ENCODE measurements at regions not wholly inside any gene's neighbourhood (a gene's known extent, or its start where the extent isn't known, plus 50 kb on each side); places are given as distances from the start of the nearest gene placed in this dataset.

DNA sequence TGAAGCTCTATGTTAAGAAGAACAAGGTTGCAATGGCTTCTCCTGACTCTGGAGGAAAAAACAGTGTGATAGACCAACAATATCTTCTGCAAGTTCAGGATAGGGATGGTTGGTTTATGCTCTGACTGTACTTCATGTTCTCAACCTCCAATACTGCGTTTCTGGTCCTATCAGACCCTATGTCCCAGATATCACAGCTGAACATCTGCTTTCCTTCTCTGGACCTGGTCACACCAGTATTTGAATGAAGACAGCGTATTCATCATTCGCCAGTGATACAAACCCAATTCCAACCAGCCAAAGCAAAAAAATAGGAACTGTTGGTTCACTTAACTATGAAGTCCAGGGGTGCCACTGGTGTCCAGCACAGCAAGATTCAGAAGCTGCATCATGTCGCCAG is 124.5 kb upstream of the KLF3 start:
- no peak for DNase-seq
- peaks cover 1 to 5% (median 2%) of the 10 kb centered on the region in 3 donors for H3K27me3 Mint-ChIP-seq (ENCODE audit: low read depth in 3 of 3)
- no peak overlapping the region for H3K27ac Mint-ChIP-seq
- no peaks in the 10 kb centered on the region for H3K9me3 Mint-ChIP-seq
- peaks cover 0 to 4% (median 0%) of the 10 kb centered on the region in 3 donors for H3K36me3 Mint-ChIP-seq
- H3K4me1 Mint-ChIP-seq = peaks cover 0 to 2% of the 10 kb centered on the region in 2 donors
- no peak overlapping the region for H3K4me3 Mint-ChIP-seq

DNA sequence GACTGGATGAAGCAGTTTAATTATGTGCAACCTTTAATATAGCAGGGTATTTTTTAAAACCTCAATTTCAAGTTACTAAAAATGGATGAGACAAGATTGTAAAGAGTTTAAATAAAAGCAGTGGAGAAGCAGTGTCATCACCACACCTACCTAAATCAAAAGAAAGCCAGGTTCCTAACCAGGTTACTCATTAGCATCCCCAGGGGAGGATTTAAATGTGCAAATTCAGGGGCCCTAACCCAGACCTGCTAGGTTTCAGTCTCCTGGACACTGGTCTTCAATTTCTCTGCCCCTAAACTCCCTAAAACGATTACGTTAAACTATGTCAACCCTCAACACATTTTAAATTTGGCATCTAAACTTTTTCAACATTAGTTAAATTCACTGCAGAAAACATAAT is 116.9 kb upstream of the KLF3 start:
- DNase-seq = no peak
- H3K9me3 Mint-ChIP-seq = no peaks in the 10 kb centered on the region
- peaks cover 0 to 1% (median 0%) of the 10 kb centered on the region in 3 donors for H3K27me3 Mint-ChIP-seq (ENCODE audit: low read depth in 3 of 3)
- H3K4me3 Mint-ChIP-seq = no peak overlapping the region
- H3K27ac Mint-ChIP-seq = no peak overlapping the region
- peaks cover 0 to 4% (median 0%) of the 10 kb centered on the region in 3 donors for H3K36me3 Mint-ChIP-seq
- peaks cover 0 to 2% of the 10 kb centered on the region in 2 donors for H3K4me1 Mint-ChIP-seq

DNA sequence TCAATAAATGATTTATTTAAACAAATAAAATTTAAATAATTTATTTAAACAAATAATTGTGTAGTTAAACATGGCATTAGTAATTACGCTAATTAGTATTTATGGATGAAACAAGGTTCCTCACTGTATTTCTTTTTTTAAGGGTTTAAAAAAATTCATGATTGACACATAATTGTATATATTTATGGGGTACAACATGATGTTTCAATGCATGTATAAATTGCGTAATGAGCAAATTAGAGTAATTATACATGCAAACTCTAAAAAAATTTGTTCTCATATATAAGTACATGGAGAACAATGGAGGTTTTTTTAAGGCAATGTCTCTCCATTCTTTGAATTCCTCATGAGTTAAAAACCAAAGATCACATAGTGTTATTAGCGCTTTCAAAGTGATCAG is 115.7 kb upstream of the KLF3 start:
- Mint-ChIP-seq H3K4me1 (peaks cover 0 to 2% of the 10 kb centered on the region in 2 donors), H3K27me3 (ENCODE audit: low read depth in 3 of 3) (no peaks in the 10 kb centered on the region), H3K4me3 (no peak overlapping the region), H3K9me3 (no peaks in the 10 kb centered on the region), H3K27ac (no peak overlapping the region), H3K36me3 (peaks cover 0 to 4% (median 0%) of the 10 kb centered on the region in 3 donors)
- DNase-seq = no peak

DNA sequence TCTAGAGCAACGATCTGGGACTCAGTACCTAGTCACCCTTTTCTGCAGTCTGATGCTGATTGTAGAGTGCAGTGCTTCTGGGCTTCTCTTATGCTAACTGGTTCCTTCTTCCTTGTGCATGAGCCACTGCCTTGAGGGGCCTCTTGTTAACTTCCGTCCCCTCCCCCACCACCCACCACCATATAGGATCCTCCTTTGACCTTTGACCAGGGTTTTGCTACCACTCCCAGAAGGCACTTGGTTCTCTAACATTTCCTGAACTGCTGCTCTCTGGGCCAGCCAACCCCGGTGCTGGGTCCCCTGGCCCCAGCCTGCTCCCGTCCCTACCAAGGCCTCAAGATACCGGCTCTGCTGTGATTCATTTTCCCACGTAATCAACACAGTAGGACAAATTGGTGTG is 104.6 kb upstream of the KLF3 start:
- Mint-ChIP-seq H3K27me3 (ENCODE audit: low read depth in 3 of 3) (peaks cover 0 to 2% (median 2%) of the 10 kb centered on the region in 3 donors), H3K9me3 (peaks cover 0 to 6% (median 0%) of the 10 kb centered on the region in 6 donors), H3K4me3 (no peak overlapping the region), H3K27ac (no peak overlapping the region), H3K36me3 (peaks cover 0 to 11% (median 5%) of the 10 kb centered on the region in 3 donors), H3K4me1 (no peaks in the 10 kb centered on the region)
- no peak for DNase-seq

DNA sequence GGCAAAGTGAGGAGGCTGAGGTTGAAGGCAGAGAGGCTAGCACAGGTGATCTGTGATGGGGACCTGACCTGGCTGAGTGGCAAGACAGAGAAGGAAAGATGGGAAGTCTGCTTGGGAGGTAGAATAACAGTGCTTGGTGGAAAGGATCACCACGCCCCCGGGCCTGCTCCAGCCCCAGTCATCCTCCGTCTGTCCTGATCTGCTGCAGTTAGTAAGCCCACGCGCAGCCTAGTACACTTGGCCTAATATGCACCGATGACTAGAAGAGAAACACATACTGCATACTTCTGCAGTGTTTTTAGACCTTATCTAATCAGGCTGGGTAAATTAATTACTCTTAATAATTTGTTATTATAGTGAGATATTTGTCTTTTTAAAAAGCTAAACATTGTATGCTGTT is 103.7 kb upstream of the KLF3 start:
- Mint-ChIP-seq H3K9me3 (peaks cover 0 to 6% (median 0%) of the 10 kb centered on the region in 6 donors), H3K27ac (no peak overlapping the region), H3K4me3 (no peak overlapping the region), H3K4me1 (no peaks in the 10 kb centered on the region), H3K36me3 (peaks cover 0 to 7% (median 5%) of the 10 kb centered on the region in 3 donors), H3K27me3 (ENCODE audit: low read depth in 3 of 3) (peaks cover 0 to 2% (median under 1%) of the 10 kb centered on the region in 3 donors)
- DNase-seq = no peak

DNA sequence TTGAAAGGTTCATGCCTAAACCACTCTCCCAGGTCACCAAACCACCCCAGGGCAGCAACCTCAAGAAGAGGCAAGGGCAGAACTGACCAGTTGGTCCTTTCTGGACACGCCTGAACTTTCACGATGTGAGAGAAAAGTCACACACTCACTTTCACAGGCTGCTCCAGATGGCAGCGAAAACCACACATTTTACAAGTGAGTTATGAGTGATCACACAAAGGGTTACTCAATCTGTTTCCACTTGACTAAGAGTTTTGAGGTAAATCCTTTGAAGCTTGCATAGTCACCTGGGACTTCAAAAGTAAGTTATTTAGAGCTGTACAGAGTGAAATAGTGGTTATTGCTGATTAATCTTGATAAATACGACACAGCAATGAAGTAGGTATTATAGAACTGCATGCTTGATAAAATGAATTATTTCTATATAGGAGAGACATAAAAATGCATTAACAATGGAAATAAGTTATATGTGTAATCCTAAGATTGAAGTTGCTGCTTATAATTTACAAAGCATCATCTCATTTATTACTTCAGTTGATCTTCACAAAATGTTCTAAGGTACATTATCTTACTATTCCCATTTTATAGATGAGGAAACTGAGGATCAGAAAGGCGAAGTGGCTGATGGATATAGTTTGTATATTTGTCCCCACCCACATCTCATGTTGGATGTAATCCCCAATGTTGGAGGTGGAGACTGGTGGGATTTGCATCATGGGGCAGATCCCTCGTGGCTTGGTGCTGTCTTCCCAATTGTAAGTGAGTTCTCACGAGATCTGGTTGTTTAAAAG is 103.0 kb upstream of the KLF3 start:
- Mint-ChIP-seq H3K4me1 (no peaks in the 10 kb centered on the region), H3K27ac (no peak overlapping the region), H3K9me3 (peaks cover 0 to 2% (median 0%) of the 10 kb centered on the region in 6 donors), H3K36me3 (peaks cover 0 to 5% (median 2%) of the 10 kb centered on the region in 3 donors), H3K27me3 (ENCODE audit: low read depth in 3 of 3) (no peaks in the 10 kb centered on the region), H3K4me3 (no peak overlapping the region)
- no peak for DNase-seq

DNA sequence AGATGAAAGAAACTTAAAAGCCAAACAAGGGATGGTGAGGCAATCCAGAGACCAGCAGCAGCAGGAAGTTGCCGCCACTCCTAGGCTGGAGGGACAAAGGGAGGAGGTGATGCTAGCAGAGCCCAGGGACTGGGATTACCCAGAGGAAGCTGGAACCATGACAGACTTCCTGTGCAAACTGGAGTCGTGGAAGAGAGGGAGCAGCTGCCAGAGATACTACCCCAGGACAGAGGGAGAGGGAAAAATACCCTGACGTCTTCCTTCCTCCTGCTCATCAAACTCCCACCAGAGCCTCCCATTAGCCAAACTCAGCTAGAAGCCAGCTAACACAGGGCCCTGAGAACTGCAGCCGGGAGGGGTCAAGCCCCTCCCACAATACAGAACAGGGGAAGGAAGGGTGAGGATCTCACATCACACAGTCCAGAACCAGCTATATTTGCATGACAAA is 101.2 kb upstream of the KLF3 start:
- Mint-ChIP-seq H3K9me3 (no peaks in the 10 kb centered on the region), H3K4me1 (no peaks in the 10 kb centered on the region), H3K27me3 (ENCODE audit: low read depth in 3 of 3) (no peaks in the 10 kb centered on the region), H3K4me3 (no peak overlapping the region), H3K27ac (peak overlapping the region in 1 of 6 donors; percentile 4), H3K36me3 (no peaks in the 10 kb centered on the region)
- DNase-seq = no peak

DNA sequence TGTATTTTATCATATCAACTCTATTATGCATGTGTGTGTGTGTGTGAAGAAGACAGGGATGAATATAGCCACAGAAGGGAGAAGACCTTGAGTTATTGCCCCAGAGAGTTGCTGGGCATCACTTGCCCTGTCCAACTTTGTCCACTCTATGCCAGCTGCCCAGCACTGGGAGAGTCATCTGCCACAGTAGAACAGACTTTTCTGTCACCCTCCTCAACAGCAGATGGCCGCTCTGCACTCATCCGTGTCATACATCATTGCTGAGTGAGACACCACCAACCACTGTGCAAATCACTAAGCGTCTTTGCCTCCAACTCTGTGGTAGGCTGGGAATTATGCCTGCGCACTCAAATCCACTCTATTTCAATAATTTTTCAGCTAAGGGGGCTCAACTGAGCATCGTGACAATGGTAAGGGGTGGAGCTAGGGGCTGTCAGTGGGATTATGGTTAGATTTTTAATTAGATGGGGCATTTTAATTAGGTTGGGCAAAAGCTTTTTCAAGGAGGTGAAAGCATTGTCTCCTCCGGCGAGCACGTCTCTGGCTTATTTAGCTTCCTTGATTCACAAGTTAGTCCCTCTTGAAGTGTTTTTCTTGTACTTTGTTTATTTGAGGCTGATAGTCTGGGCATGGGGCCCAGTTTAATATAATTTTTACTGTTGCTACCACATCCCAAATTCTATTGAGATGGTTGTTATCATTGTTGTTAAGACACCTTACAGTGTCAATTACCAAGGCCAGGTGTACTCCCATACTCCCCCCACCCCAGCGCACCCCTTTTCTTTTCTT is 100.1 kb upstream of the KLF3 start:
- no peaks in the 10 kb centered on the region for H3K4me1 Mint-ChIP-seq
- no peak overlapping the region for H3K4me3 Mint-ChIP-seq
- no peak for DNase-seq
- no peaks in the 10 kb centered on the region for H3K9me3 Mint-ChIP-seq
- H3K27me3 Mint-ChIP-seq (ENCODE audit: low read depth in 3 of 3) = no peaks in the 10 kb centered on the region
- no peaks in the 10 kb centered on the region for H3K36me3 Mint-ChIP-seq
- peak overlapping the region in 1 of 6 donors; percentile 1 for H3K27ac Mint-ChIP-seq

DNA sequence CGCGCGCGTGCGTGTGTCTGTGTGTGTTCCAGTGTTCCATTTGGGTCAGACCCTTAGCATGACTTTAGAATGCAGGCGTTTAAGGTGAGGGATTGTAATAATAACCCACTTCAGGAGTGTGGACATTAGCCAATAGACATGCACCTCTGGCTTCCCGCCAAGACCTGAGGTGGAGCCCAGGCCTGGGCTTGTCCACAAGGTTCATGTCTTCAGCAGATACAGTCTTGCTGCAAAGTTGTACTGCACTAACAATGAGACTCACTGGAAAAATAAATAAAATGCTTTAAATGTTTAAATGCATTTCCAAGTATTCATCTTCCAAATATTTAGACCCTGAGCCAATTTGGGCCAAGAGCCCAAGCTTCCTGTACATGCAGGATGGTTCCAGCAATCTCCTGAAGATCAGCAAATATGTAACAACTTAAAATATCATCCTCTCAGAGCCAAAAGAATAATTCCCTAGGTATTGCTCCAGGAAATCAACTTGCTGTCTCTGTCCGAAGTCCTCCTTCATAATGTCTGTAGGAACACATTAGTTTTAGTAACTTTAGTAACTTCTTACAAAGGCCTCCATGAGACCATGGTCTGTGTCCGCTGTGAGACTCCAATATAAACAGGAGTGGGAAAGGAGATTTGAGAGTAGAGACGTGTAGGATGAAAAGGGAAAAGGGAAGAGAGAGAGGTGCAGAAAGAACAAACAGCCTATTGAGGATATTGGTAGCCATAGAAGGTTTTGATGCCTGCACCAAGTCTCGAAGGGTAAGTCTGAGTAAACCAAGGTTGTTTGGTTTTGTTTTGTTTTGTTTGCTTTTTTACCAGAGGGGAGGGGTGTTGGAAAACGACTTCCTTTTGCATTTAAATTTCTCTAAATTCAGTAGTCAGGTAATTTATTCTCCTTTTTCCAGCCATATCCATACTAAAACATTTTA is 98.5 kb upstream of the KLF3 start:
- H3K36me3 Mint-ChIP-seq = no peaks in the 10 kb centered on the region
- H3K4me3 Mint-ChIP-seq = no peak overlapping the region
- no peaks in the 10 kb centered on the region for H3K27me3 Mint-ChIP-seq (ENCODE audit: low read depth in 3 of 3)
- no peak for DNase-seq
- no peaks in the 10 kb centered on the region for H3K9me3 Mint-ChIP-seq
- no peaks in the 10 kb centered on the region for H3K4me1 Mint-ChIP-seq
- H3K27ac Mint-ChIP-seq = peak overlapping the region in 1 of 6 donors; percentile 53

DNA sequence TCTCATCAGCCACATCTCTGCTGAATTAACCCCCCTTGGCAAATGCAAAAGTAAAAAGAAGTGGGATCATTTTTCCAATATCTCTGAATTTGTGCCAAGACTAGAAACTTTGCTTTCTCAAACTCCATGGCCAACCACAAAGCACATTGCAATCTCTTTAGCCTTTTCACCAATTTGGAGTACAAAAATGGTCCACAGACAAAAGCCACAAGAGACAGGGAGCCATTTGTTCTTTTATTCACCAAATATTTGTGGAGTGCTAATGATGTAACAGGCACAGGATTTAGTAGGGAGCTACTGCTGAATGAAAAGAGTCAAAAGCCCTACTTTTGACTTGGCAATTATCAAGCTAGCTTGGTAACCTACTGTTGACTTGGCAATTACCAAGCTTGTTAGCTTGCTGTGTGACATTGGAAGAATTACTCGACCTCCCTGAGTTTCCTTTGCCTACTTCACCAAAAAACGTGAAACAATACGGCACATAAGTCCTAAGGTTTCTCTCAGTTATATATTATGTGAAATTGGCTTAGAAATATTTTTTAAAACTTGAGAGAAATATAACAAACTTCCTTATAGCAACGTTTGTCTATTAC is 97.1 kb upstream of the KLF3 start:
- Mint-ChIP-seq H3K4me1 (no peaks in the 10 kb centered on the region), H3K4me3 (no peak overlapping the region), H3K27ac (peak overlapping the region in 1 of 6 donors; percentile 28), H3K36me3 (peaks cover 0 to 4% (median 0%) of the 10 kb centered on the region in 3 donors), H3K27me3 (ENCODE audit: low read depth in 3 of 3) (no peaks in the 10 kb centered on the region), H3K9me3 (no peaks in the 10 kb centered on the region)
- no peak for DNase-seq

DNA sequence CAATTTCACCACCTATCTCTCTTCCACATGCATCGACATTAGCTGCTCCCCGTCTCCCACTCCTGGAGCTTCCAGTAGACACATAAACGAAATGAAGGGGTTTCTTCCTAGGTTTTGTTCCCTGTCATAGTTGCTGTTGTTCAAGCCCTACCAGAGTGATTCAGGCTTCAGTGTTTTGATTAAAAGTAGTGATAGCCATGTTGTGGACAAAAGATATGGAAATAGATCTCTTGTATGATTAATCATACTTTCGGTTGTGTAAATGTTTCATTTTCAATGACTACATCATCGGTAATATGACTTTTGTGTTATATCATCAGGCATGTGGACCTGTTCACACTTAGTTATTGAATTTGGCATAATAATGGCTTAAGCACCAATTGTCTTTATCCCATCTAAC is 96.5 kb upstream of the KLF3 start:
- DNase-seq = no peak
- Mint-ChIP-seq H3K4me3 (no peak overlapping the region), H3K27me3 (ENCODE audit: low read depth in 3 of 3) (no peaks in the 10 kb centered on the region), H3K9me3 (no peaks in the 10 kb centered on the region), H3K27ac (no peak overlapping the region), H3K4me1 (no peaks in the 10 kb centered on the region), H3K36me3 (peaks cover 0 to 4% (median 0%) of the 10 kb centered on the region in 3 donors)

DNA sequence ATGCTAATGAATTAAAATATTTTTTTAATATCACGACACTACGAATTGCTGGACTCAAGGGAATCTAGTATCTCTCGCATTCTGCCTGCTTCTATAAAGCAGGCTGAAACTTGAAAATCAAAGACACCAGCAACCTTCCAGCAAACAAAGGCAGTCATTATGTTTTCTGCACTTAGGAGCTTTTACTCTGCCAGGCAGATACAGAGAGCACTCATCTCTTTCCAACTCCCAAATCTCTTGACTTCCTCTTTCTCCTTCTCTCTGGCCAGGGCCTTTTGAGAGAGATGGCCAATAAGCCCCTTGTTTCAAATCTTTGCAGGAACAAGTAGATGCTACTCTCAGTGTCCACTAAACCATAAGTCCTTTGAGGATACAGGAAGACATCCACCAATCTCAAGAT is 95.2 kb upstream of the KLF3 start:
- Mint-ChIP-seq H3K36me3 (peaks cover 0 to 4% (median 0%) of the 10 kb centered on the region in 3 donors), H3K4me3 (no peak overlapping the region), H3K27me3 (ENCODE audit: low read depth in 3 of 3) (no peaks in the 10 kb centered on the region), H3K9me3 (no peaks in the 10 kb centered on the region), H3K4me1 (no peaks in the 10 kb centered on the region), H3K27ac (no peak overlapping the region)
- no peak for DNase-seq

DNA sequence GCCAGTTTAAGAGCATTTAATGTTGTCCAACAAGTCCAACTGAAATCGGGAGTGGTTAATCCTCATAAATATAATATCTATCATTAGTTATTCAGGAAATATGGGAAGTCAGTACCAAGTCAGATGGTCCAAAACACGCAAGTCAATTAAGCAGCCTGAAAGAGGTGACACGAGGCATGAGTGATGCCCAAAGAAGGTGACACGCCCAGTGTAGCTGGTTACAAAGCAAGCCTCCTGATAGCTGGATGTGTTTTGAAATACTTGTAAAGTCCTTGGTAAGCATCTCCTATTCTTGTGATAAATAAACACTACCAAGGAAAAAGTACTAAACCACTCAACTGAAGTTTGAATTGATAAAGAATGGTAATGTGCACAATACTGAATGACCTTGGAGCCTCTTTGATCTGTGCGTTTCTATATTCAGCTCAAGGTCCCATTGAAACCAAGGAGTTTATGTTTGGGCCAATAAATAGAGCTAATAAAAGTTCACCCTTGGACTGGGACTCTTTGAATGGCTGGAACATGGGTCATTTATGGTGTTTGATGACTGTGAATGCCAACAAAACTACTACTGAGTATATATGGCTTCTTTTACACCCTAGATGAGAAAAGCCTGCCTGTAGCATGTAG is 93.2 kb upstream of the KLF3 start:
- Mint-ChIP-seq H3K4me1 (no peaks in the 10 kb centered on the region), H3K9me3 (no peaks in the 10 kb centered on the region), H3K27me3 (ENCODE audit: low read depth in 3 of 3) (no peaks in the 10 kb centered on the region), H3K36me3 (peaks cover 0 to 8% (median 0%) of the 10 kb centered on the region in 3 donors), H3K27ac (no peak overlapping the region), H3K4me3 (no peak overlapping the region)
- no peak for DNase-seq
